ENCODE measurements at regions not wholly inside any gene's neighbourhood (a gene's known extent, or its start where the extent isn't known, plus 50 kb on each side); places are given as distances from the start of the nearest gene placed in this dataset.
"Not testable (repeated sequence)": the region's sequence is repeated elsewhere in the genome, so short reads cannot be mapped to it uniquely, and the experiment has no call there.

DNA sequence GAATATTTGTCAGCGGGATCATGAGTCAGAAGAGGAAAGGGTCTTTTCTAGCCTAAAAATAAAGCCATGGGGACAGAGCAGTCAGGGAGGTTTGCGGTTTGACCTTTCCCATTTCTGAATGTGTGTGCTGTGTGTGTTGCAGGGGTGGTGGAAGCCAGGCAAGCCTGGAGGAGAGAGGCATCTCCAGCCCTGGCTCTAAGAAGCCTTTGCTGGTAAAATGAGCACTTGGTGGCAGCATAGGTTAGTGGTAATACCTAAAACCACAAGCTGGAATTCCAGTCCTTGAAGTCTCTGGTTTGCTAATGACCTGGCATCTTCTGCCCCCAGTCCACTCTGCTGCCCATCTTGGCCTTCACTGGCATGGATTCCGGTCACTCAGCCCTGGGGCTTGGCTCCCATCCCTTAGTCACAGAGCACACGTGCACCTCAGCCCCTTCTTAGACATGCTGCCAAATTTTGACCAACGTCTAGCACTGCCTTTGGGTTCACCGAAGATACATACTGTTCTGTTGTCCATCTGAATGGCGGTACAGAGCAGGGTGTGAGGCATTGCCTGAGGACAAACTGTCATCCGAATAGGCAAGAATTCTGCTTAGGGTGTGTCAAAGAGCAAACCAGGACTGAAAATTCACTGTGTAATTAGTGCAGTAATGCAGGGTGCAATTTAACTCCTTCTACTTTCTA is 52.7 kb downstream of the KCNA5 start:
- no peak for ATAC-seq

DNA sequence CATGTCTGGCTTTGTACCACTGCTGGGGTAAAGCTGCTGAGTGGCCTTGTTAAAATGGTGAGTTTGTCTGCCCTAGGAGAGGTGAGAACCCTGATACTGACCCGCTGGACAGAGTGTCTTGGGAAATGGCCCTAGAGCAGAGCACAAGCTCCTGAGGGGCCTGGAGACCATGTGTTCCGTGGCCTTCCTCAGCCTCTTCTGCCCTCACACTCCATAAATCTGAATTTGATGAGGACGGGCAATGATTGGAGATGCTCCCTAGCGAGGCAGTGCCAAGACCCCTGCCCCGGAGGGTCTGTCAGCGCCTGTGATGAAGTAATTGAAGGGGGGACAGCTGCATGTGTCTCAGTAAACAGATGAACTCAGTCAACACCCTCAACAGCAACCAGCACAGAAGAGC is 54.1 kb downstream of the KCNA5 start:
- no peak for ATAC-seq

DNA sequence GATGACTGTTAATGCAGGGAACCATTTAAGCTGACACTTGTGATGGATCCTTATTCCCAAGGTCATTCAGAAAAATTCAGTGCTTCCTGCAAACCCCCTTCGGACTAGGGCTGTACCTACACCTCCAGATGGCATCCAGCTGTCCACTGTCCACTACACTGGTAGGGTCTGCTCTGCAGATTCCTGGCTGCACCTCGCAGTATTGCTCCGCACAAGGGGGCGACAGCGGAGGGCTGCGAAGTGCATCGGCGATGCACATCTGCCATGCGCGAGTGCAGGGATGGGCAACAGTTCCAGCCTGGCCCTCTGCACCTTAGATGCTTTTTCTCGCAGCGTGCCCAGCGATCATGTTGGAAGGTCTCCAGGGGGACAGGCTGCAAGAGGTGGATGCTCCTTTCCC is 55.5 kb downstream of the KCNA5 start:
- no peak for ATAC-seq

DNA sequence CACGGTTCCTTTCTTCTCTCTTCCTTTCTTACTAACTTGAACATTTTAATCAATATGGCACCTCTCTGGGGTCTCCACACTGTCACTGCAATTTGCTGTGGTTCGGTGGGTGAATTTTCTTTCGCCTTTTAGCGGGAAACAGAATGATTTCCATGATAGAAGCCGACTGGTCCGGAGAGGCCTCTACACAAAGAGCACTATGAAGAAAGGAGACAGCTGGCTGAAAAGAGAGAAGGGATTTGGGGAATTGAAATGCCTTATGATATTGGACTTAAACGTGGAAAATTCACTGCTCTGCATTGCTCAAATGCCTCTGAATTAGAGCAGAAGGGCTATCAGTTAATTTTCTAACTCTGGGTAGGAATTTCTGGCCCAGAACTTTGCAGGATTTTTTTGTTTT is 55.9 kb downstream of the KCNA5 start:
- ATAC-seq = no peak

DNA sequence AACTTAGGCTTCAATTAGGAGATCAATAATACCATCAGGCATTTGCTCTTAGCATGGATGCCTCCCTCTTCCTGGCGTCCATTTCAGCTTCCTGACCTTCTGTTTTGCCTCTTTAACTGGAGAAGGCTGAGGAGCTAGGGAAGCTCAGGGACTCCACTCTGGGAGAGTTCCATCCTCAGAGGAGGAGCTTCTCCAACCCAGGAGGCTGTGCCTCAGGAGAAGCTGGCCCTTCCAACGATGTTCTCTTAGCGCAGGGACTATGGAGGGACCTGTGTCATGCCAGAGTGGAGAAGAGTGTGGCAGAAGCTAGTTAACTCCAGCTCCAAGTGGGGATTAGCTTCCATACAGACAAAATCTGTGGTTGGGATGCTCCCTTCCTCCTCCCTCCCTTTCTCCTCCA is 58.0 kb downstream of the KCNA5 start:
- no peak for ATAC-seq

DNA sequence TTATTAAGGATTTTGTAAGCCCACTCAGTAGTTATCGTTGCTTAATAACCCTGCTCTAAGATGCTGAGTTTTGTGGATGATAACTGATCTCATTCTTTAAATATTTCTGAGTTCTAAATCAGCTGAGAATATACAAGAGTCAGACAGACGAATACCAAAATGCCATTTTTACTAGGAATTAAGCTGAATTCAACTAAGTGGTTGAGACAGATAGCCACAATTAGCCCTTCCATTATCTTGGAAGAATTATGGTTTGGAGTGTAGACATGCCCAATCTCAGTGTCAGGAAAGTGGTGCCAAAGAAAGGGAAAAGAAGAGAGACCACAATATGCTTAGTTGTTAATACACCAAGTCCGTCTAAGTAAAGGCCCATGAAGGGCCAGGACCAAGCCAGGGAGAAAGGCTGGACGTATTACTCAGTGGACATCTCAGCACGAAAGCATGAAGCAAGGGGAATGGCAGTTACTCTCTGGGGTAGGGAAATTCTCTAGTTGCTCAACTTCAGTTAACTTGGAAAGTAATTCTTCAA is 58.6 kb downstream of the KCNA5 start:
- no peak for ATAC-seq

DNA sequence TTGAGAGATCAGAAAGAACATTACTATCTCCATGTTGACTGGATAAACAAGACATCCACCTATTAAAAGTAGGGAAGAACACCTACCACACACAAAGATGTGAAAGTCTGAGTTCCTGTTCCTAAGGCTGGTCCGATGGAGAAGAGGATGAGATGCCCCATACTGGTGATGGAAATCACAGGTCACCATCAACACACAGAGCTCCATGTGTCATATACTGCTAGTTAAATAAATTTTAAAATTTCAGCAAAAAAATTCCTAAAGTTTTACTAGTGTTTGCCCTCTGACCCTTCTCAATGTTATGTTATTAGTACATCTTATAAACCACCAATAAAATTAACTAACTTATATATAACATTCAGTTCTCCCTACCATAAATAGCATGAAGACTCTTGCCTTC is 59.1 kb downstream of the KCNA5 start:
- no peak for ATAC-seq

DNA sequence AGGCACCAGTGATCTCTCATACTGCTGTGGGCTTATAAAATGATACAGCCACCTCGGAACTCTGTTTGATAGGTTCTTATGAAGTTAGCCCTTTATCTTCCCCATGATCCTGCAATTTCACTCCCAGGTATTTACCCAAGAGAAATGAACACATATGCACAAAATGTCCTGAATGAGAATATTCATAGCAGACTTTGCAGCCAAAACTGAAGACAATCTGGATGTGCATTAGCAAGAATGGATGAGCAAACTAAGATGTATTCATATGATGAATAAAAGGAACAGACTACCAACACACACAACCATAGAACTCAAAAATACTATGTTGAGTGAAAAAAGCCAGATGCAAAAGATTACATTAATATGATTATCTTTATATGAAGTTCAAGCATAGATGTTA is 66.7 kb downstream of the KCNA5 start:
- no peak for ATAC-seq

DNA sequence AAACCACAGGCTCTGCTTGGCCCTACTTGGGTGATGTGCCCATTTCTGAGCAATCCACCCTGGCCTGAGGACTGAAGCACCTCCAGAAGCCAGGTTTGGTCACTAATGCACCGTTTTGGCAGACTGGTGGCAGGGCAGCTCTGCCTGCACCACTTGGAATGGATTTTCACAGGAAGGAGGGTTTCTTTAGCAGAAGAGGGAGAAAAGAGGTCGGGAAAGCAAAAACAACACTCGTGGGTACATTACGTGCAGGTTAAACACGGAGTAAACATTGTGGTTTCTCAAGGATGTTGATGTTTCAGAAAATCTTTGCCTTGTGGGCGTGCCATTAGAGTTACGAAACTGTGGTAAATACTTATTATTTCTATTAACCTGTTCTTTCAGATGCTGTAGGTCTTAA is 70.8 kb downstream of the KCNA5 start:
- ATAC-seq = no peak

DNA sequence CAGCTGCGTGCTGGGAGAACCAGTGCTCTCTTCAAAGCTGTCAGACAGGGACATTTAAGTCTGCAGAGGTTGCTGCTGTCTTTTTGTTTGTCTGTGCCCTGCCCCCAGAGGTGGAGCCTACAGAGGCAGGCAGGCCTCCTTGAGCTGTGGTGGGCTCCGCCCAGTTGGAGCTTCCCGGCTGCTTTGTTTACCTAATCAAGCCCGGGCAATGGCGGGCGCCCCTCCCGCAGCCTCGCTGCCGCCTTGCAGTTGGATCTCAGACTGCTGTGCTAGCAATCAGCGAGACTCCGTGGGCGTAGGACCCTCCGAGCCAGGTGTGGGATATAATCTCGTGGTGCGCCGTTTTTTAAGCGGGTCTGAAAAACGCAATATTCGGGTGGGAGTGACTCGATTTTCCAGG is 78.1 kb downstream of the KCNA5 start:
- ATAC-seq = not testable (repeated sequence)

DNA sequence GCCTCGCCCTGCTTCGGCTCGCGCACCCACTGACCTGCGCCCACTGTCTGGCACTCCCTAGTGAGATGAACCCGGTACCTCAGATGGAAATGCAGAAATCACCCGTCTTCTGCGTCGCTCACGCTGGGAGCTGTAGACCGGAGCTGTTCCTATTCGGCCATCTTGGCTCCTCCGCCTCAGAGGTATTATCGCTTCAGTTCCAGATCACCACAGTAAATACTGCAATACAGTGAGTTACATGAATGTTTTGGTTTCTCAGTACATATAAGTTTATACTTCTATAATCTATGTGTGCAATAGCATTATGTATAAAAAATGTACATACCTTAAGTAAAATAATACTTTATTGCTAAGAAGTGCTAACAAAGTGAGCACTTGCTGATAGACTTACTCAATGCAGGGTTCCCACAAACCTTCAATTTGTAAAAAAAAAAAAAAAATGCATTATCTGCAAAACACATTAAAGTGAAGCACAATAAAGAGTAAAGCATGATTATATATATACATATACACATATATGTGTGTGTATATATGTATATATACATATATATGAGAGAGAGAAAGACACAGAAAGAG is 78.7 kb downstream of the KCNA5 start:
- ATAC-seq = not testable (repeated sequence)

DNA sequence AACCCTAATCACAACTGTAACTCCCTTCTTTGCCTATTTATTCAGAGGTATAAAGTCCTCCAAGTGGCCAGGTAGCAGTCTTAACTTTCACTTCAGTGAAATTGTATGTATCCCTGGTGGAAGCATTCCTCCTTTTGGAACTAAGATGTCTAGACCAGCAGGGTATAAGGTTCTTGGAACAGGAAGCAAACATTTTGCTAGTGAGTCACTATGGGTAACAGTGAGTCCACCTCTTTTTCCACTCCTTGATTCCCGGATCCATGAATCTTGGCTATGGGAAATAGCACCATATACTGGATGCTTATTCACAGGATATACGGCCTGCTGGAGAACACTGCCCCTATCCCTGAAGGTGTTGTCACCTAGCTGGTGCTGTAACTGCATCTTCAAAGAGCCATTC is 80.2 kb downstream of the KCNA5 start:
- no peak for ATAC-seq

DNA sequence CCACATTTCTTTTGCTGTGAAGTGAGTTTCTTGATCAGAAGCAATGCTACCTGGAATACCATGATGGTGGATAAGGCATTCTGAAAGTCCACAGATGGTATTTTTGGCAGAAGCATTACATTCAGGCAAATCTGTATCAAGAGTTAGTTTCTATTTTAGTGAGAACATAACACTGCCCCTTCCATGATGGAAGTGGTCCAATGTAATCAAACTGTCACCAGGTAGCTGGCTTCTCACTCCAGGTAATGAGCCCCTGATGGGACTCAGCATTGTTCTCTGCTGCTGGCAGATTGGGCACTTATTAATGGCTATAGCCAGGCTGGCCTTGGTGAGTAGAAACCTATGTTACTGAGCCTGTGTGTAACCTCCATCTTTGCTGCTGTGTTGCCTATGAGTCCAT is 80.7 kb downstream of the KCNA5 start:
- no peak for ATAC-seq

DNA sequence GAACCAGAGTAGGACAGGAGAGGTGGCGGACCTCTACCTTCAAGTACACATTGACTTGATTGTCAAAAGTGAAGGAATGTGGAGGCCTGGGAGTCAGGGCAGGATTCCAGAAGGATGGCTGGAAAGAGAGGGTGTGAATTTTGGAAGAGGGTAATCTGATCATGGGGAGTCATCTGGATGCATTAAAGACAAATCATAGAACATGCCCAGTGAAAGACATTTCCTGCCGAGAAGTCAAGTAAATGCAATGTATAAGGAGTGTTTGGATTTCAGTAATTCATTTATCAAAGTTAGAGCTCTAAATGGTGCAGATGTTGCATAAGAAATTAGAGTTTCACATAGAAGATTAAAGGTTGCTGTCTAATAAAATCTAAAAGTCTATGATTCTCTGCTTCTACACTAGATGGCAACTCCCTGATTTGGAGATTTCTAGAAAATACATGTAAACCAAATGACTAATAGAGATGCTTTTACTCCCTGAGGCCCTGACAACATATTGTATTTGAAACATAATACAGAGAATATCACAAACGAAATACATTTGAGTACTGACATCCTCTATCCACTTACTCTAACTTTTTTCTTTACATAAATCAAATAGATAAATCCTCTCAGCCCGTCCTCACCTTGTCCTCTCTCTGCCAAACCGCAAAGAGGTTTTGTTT is 91.3 kb downstream of the KCNA5 start:
- no peak for ATAC-seq

DNA sequence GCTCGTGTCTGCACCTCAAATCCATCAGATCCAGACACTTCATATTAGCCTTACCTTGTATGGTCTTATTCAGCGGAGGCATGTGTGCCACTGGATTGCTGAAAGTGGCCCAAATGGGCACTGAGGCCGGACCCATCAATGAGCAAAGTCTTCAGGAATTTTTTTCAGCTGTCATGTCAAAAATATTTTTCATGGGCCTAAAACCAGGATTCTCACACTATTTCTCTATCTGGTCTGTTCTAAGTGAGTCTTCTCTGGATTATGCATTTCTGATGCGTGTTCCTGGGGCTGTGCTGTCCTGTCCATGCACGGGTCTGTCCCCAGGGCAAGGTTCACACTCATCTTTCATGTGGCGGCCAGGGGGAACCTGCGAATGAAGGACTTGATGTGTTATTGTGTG is 94.6 kb downstream of the KCNA5 start:
- no peak for ATAC-seq

DNA sequence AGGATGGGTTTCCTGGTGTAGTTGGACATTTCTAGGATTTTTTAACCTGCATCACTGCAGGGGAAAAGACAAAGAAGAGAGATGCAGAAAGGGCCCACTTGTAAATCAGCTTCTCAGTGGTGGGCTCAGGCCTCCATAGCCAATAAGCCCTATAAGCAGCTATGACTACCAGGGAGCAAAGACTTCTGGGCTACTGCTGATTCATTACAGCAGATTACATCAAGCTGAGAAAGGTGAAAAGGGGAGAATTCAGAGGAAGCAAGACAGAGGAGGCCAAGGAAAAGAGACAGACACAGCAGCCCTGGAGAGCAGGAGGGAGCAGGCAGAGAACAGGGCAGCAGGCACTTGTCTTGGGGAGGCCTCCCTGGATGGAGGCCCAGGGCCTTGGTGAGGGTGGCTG is 95.2 kb downstream of the KCNA5 start:
- no peak for ATAC-seq

DNA sequence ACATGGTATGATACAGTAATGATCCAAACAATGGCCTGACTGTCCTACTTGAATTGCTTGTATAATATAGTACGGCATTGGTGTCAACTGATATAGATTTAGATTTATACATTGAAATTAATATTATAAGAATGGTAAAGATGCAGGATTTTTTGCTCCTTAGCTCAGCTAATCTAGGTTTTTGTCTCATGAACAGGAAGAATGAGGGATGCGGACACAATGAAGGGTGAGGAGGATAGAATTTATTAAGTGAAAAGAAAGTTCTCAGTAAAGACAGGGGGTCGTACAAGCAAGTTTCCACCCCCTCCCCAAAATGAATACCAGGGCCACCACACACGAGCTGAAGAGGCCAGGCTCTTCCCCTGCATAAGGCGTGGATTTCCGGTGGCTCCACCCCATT is 96.1 kb downstream of the KCNA5 start:
- no peak for ATAC-seq

DNA sequence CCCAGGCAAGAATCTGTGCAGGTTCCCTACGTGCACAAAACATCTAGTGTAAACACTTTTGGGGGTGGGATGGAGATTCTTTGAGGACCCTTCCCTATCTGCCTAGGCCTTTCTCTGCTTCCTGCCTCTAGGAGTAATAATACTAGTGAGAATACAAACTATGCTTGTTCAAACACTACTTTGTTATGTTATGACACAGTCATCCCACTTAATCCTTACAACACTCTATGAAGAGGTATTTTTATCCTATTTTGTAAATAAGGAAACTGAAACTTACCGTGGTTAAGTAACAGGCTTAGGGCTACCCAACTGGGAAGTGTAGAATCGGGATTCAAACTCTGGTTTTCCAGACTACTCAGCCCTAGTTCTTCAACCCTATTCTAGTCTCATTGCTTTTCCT is 96.5 kb downstream of the KCNA5 start:
- ATAC-seq = no peak

DNA sequence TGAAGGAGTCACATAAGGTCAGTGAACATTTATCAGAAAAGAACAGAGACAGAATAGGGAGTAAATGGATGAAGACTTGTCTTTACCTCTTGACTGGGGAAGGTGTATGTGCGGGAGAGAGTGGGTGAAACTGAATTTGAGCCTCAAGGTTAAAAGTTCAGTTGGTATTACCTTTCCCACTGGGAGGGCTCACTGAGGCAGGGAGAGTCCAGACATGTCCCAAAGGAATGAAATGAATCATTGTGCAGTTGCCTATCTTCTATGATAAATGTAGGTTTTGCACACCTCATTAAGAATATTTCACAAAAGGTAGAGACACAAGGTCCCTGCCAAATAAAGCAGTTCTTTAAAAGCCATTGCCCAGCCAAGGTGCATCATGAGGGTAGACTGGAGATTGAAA is 105.2 kb downstream of the KCNA5 start:
- ATAC-seq = no peak

DNA sequence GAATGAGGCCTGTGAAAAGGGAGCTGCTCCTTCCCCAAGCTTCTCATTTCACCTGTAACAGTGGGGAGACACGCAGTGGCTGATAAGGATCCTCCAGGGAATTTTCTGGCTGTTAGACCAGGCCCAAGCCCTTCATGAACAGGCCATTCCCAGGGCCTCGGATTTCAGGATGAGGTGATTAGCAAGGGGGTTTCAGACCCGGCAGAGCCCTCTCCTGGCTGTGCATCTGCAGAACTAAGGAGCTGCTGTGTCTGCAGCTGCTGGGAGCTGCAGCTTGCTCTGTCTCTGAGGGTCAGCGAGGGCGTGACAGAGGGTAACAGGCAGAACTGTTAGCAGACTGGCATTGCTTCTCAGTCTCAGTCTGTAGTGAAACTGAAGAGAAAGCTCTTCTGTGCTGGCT is 110.4 kb downstream of the KCNA5 start:
- no peak for ATAC-seq

DNA sequence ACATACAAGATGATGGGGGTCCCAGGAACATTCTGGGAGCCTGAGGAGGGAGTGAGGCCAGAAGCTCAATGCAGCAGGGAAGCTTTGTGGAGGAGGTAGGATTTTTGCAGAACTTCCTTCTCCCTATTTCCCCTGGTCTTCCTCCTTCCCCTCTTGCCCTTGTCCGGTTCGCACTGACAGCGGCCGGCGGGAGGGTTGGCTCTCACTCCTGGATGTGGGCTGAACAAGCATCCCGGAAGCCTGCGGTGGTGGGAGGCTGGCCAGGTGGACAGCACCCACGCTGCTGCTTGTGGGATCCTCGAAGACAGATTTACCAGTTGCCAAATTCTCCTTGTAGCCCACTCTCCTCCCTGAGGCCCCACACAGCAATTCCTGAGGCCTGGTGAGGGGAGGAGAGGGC is 112.2 kb downstream of the KCNA5 start:
- ATAC-seq = no peak

DNA sequence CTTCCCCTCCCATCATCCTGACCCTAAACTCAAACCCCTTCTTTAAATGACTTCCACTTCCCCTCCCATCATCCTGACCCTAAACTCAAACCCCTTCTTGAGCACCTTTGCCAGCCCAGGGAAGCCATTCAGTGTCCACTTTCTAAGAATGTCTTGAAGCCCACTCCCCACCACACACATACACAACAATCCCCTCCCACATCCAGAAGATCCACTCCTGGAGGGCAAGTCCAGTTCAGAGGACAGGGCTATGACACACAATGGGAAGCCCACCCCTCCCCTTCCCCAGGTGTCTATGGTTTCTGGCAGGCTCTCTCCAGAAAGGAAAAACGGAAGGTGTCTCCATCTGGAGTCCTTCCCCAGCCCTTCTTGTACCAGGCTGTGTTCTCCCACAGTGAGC is 117.1 kb downstream of the KCNA5 start:
- no peak for ATAC-seq

DNA sequence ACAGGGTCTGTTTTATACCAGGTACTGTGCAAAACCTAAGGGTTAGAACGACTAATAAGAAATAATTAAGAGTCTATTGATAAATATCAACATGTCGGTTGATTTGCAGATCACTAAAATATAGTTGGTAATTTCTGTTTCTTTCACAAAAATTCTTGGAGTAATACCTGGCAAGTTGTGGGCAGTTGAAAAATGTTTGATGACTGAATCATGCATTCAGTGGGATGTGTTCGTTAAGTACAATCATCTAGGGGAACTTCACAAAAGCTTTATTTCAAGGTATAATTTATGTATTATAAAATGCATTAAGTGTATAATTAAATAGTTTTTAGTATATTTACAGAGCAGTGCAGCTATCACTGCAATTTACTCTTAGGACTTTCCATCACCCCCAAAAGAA is 120.0 kb downstream of the KCNA5 start:
- ATAC-seq = no peak

DNA sequence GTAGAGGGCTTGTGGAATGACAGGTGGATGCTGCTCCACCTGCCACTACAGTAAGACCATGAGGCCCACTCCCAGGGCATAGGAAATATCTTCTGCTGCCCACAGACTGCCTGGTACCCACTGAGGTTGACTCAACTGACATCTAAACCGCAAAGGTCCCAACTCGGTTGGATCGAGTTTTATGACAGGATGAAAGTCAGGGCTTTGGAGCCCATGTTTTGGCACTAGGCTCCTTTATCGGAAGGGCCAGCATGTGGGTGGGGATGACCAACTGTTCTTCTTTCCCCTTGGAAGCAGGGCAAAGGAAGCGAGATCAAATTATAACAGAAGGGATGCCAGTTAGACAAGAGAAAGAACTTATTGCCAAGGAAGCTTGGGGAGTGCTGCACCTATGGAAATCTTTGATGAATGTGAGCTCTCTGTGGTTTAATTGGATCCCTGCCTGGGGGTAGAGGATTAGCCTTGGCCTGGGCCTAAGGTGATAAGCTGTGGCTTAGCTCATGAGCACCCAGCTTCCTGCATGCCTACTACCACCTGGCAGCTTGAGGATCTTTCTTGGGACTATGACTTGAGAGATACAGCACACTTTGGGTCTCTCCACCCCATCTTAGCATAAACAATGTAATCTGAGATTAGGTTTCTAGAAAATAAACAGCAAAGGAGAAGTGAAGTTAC is 121.8 kb downstream of the KCNA5 start:
- ATAC-seq = no peak
